Activated CD8-positive, alpha-beta memory T cell treated with anti-CD3 and anti-CD28 coated beads, Interleukin-2, amount 50 U/mL, for 24 hours (primary cell): ENCODE measurements at regions not wholly inside any gene's neighbourhood (a gene's known extent, or its start where the extent isn't known, plus 50 kb on each side); places are given as distances from the start of the nearest gene placed in this dataset.

ENCODE experiments used
- DNase-seq: peaks from one replicate; pipeline ENCODE4 v3.0.0-alpha.2; 2020; ENCODE audit errors: extremely low read depth

DNA sequence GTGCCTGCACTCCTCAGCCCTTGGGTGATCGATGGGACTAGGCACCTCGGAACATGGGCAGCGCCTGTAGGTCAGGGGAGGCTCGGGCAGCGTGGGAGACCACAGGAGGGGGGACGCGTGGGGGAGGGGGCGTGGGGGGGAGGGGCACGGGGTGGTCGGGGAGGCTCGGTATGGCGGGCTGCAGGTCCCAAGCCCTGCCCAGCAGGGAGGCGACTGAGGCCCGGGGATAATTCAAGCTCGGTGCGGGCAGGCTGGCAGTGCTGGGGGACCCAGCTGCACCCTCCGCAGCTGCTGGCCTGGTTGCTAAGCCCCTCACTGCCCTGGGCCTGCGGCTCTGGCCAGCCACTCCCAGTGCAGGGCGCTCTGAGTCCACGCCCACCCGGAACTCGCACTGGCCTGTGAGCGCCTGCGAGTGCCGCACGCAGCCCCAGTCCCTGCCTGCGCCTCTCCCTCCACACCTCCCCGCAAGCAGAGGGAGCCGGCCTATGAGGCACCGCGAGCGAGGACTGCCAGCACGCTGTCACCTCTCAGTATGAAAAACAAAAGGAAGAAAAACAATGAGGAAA lies 1698.3 kb upstream of the RAG2 start:
- no peak for DNase-seq

DNA sequence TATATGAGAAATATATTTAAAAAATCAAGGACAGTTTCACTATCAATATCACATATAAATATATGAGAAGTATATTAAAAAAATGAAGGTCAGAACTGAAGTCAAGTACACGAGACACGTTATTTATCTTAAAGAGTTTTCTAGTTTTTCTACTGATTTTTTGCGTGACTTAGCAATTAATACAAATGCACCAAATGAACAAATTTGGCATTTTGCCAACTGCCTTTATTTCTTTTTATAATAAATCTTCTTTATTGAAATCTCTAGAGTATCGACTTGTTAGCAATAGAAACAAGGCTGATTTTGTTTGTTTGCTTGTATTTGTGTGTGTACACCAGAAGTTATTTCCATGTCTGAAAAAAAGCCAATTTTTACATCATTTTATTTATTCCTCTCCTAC lies 1684.7 kb upstream of the RAG2 start:
- DNase-seq = no peak

DNA sequence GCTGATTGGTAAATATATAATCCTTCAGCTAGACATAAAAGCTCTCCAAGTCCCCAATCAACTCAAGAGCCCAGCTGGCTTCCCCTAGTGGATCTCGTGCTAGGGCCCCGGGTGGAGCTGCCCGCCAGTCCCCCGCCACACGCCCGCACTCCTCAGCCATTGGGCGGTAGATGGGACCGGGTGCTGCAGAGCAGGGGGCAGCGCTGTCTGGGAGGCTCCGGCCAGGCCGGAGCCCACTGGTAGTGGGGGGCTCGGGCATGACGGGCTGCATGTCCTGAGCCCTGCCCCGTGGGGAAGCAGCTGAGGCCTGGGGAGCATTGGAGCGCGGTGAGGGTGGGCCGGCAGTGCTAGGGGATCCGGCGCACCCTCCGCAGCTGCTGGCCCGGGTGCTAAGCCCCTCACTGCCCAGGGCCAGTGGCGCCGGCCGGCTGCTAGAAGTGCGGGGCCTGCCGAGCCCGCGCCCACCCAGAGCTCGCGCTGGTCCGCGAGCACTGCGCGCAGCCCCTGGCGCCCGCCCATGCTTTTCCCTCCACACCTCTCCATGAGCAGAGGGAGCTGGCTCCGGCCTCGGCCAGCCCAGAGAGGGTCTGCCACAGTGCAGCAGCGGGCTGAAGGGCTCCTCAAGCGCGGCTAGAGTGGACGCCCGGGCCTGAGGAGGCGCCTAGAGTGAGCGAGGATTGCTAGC lies 1680.6 kb upstream of the RAG2 start:
- DNase-seq = no peak

DNA sequence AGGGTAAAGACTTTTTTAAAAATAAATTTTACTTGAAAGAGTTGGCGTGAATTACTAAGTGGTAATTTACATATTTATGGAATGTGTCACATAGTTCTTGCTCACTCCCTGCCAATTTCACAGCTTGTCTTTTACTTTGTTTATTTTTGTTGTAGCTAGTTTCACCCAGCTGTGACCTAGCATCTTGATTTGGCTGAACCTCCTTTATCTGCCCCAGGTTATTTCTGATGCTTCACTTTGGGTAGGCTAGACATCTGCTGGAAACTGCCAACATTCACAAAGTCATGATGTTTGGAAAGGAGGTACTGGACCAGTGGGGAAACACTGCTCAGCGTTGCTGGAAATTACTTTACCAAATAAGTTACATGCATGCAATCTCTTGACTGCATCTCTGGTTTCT lies 1676.0 kb upstream of the RAG2 start:
- no peak for DNase-seq

DNA sequence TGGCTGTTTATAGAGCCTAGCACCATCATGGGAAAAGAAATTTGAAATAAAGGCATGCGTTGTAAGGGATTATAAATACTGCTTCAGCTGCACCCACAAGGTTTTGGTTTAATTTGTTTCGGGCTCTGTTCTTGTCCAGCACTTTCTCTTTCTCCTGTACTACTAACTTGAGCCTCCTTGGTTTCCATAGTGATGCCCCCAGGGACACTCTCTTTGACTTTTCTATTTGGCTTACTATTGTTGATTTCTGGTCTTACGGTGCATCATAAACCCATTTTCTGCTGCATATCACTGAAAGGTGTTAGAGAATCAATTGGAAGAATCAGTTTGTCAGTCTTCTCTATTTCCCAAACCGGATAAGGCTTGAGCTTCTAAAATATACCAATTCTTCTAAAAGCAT lies 1674.3 kb upstream of the RAG2 start:
- DNase-seq = no peak

DNA sequence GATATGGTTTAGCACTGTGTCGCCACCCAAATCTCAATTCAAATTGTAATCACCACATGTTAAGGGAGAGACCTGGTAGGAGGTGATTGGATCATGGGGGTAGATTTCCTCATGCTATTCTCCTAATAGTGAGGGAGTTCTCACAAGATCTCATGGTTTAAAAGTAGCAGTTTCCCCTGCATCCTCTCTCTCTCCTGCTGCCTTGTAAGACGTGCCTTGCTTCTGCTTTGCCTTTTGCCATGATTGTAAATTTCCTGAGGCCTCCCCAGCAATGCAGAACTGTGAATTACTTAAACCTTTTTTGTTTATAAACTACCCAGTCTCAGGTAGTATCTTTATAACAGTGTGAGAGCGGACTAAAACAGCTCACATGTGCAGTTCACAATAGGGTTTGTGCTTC lies 1668.7 kb upstream of the RAG2 start:
- no peak for DNase-seq

DNA sequence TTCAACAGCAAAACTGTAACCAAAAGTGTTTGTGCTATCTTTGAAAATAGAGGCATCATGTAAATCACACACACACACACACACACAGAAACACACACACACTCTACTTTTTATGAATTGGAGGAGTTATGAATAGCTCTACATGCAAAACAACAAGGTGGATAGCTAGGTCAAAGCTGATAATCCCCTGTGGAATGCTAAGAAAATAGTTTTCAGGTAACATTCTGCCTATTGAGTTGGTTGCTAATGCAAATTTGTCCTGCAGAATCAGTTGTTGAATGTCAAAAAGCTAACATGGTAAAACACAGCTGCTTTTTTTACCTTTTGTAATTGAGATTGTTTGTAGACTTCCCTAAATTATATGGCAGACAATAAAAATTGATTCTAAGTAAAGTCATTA lies 1658.4 kb upstream of the RAG2 start:
- DNase-seq = no peak

DNA sequence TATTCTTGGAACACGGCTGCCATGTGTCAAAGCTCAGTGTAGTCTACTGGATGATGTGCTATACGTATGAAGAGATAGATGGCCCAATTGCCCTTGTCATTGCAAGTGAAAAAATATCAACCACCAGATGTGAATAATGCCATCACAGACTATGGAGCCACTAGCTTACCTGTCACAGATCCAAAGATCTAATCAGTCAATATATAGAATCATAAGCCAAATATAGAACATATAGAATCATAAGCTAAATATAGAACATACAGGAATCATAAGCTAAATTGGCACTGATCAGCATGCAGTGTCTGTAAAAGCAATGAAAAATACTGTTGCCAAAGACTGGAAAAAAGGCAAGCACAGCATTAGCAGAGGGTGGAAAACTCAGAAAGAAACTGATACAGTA lies 1656.9 kb upstream of the RAG2 start:
- no peak for DNase-seq

DNA sequence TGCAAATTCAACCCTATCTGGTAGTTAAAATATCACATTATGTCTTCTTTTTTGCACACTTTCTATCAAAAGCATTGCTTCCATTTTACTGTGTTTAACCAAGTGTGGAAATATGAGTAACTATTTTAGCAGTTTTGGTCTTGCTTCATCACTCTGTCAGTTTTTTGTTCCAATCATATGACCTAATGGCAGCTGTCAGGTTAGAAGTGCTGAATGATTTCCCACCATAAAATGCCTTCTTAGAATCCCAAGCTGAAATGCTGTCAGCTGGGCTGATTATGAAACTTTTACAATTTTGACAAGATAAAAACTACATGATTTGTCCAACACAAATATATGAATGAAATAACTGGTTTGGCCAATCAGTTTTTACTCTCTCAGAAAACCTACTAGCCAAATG lies 1654.6 kb upstream of the RAG2 start:
- DNase-seq = no peak

DNA sequence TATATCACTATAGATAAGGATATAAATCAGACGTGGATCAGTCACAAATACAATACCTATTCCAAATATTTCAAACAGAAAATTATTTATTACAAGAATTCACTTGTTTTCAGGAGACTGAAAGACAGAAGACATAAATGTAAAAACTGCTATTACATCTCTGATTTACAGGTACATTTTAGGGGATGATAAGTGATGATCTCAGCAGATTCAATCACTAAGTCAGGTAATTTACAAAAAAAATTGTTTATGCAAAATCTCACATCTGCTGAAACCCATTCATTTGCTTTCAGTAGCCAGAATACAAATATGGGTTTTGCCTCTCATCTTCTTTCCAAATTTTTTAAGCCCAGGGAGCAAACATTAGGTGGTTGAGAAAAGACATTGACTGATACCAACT lies 1648.4 kb upstream of the RAG2 start:
- no peak for DNase-seq

DNA sequence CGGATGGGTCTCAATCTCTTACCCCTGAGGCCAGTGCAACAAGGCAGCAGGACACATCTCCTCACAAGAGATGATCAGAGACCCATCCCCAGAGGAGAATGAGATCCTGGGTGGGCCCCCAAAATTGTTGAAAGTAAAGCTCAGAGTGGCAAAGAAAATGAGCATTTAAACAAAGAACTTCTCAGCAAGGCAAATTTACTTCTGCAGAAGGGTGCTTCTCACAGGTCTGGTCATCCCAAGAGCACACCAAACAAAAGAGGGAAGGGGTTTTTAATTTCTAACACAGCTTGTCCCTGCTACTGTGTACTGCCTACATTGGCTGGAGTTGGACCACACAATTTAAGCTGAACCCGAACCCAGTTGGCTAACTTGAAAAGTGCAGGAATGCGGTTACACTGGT lies 1628.6 kb upstream of the RAG2 start:
- DNase-seq = no peak

DNA sequence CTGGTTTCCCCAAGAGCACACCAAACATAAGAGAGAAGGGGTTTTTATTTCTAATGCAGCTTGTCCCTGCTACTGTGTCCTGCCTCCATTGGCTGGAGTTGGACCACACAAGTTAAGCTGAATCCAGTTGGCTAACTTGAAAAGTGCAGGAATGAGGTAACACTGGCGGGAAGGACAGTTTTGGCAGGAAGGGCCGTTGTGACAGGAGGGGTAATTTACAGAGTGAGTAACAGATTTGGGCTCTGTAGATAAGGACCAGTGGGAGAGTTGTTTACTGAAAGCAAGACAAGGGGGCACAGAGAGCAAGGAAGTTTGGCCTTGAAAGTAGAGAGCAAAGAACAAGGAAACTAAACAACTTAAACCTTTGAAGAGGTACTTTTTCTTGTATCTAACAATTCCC lies 1623.3 kb upstream of the RAG2 start:
- no peak for DNase-seq

DNA sequence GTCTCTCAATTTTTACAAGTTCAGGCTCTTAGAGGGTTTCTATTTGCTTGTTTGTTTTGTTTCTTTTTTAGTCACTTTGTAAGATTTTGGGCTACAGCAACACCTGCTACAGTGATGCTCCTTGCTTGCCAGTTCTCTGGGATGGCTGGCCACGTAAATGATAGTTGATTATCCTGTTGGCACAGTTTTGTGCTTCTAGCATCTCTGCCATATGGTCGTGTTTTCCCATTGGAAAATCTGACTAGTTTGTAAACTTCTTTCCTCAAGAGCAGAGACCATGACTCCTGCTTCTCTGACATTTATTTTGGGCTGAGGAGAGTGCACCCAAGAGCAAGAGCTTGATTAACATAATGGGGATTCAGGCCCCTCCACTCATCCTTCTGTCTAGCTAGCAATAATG lies 1621.6 kb upstream of the RAG2 start:
- no peak for DNase-seq

DNA sequence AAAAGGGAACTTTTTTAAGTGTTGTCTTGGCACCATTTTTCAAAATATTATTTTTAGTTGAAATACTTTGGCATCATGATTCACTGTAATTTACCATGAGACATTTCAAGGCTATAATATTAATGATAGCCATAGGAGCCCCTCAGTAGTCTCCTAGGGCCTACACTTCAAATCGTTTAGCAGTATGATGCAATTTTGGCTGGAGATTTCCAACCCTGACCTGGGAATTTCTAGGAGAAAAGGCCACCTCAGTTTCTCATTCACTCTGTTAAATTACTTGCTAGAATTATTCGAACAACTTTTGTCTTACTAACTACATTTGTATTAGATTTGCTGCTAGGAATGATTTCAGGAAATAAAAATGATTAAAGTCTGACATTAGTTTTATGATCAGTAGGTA lies 1610.9 kb upstream of the RAG2 start:
- DNase-seq = no peak

DNA sequence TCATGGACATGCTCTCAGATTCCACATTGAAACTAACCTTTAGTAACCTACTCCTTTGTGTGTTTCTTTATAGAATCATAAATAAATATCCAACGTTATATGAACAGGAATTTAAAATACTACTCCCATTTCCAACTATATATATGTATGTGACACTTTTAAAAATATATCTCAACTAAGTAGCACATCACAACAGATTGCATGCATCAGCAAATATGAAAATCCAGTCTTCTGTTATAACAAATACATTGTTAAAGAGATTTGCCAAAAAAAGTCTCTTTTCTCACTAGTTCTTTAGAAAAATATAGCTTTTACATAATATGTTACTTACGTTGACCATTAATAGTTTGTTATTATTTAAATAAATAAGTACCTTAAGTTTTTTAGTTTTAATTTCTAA lies 1608.6 kb upstream of the RAG2 start:
- DNase-seq = no peak

DNA sequence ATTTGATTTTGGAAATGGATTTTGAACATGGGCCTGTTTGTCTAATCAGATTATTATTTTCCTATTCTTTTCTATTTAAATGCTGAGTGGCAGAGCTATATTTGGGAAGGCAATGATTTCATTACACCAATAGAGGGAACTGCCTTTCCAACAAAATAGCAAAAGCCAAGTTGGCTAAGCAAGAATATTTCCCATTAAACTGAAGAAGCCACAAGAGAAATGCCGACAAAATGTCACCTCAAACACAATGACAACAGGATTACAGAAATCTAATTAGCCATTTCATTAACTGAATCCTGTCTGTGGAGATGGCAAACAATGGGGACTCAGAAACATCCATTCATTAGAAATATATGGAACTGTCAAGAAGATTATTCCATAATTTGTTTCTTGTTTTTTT lies 1593.1 kb upstream of the RAG2 start:
- no peak for DNase-seq

DNA sequence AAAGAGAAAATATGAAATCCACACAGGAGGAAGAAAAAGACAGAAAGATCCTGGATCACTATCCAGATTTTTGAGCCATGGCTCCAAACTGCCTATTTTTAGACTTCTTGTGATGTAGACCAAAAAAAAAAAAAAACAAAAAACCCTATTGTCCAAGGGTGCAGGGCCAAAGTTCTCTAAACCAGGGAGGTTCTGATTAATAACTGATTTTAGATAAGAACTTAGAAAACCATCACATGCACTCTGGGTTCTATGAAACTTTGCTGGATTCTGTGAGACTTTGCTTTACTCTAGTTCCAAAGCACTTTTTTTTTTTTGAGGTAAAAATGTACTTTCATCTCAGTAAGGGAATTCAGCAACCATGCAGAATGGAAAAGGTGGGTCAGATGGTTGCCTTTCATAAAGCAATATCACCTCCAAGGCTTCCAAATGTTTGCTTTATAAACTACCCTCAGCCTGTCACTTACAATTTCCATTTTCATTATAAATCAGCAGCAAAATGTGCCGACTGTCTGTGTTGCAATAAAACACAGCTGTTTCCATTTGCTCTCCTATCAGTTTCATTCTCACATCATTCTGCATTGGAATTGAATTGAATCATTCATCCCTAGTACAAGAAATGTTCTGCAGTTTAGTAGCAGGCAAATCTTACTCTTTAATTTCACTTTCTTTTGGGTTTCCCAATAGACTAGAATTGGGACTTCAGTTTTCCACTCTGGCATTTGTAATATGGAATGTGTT lies 1584.3 kb upstream of the RAG2 start:
- no peak for DNase-seq

DNA sequence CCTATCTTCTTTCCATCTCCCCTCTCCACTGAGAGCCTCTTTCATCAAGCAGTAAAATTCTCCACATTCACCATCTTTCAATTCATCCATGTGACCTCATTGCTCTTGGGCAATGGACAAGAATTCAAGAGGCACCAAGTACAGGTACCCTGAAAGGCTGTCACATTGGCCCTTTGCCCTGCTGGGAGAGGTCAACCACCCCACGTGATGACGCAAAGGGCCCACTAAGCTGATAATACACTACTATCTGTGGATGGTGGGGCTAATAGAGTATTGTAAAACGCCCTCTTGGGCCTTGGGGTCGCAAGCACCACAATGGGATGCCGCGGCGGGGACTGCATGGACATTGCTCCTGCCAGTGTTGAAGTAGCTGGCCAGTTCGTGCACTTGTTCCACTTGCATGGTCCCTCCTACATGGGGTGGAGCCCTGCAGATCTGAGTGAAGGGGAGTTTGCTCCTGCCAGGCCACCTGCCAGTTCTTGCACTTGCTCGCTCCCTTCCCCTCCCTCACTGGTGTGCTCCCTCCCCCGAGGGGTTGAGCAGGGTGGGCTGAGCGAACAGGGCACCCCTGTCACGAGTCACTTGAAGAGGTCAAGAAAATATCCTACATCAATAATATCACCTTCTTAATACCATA lies 1578.8 kb upstream of the RAG2 start:
- no peak for DNase-seq

DNA sequence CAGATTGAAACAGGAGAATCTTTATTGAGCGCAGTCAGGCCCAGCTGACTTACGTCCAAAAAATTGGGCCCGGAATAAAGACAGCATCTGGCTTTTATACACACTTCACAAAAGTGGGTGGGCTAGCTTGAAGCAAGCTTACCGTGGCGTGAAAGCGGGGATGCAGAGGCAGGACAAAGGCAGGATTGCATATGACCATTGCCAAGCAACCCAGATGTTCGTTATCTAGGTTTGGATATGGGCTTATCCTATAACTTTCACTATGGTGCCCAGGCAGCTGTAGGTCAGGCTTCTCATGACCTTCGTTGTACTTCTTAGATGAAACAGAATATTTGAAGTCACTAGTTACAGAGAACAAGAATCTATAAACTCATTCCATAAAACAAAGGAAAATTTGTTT lies 1575.6 kb upstream of the RAG2 start:
- no peak for DNase-seq

DNA sequence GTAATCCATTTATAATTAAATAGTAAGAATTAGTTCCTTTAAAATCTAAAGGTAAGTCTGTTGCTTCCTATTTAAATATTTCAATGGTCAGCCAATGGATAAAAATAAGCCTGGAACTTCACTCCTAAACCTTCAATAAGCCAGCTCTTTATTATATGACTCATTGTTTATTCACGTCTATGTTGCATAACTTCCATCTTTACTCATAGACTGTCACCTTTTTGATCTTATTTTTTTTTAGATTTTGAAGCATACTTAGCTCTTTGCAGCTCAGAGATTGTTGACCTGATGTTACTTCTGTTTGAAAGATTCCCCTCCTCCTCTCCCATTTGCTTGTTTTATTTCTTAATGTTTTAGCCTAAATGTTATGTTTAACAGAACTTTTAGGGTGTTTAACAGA lies 1571.2 kb upstream of the RAG2 start:
- no peak for DNase-seq

DNA sequence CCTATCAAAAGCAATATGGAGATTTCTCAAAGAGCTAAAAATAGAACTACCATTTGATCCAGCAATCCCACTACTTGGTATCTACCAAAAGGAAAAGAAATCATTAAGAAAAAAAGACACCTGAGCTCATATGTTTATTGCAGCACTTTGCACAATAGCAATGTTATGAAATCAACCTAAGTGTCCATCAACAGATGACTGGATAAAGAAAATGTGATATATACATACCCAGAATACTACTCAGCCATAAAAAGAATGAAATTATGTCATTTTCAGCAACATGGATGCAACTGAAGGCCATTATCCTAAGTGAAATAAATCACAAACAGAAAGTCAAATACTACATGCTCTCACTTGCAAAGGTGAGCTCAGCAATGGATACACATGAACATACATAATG lies 1565.5 kb upstream of the RAG2 start:
- no peak for DNase-seq

DNA sequence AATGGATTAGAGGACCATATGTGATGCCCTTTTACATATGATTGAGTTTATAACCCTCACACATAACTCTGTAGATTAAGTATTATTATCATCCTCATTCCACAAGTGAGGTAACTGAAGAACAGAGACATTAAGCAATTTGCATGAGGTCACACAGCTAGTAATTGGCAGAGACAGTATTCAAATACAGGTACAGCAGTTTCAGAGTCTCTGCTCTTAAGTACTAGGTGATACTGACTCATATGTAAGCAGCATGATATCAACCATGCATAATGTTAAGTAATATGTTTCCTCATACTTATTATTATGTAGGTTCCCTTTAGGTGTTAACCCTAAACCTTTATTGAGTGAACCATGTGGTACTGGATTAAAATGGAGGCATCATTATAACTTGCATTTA lies 1562.4 kb upstream of the RAG2 start:
- no peak for DNase-seq

DNA sequence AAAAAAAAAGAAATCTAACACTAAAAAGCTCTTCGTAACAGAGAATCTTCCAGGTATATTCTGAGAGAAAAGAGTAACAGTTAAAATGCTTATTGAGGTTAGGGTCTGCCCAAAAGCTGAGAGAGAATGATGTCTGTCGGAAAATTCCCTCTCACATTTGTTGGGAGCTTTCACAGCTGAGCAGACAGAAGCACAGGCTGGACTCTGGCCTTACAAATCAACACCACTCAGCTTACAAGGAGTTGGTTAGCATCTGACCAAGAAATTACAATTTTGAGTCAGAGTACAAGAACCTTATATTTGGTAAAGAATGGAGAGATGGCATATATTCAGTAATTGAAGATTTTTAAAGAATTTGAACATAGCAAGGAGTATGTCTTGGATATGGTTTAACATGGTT lies 1561.0 kb upstream of the RAG2 start:
- no peak for DNase-seq
